ENCODE measurements at regions not wholly inside any gene's neighbourhood (a gene's known extent, or its start where the extent isn't known, plus 50 kb on each side); places are given as distances from the start of the nearest gene placed in this dataset.

GRCh38 chr5:39520232-39520572 lies 95.4 kb upstream of the DAB2 start:
- TF ChIP-seq HOXA7 (CRISPR knock-in tag; IDR thresholded peaks at IDR 0.05) (no peak), POLR2A (IDR thresholded peaks at IDR 0.05; ENCODE audit: low read length) (no peak), MAFK (IDR thresholded peaks at IDR 0.05; ENCODE audit: partially characterized antibody) (no peak), HDAC2 (IDR thresholded peaks at IDR 0.05) (no peak)
- H3K9me3 ChIP-seq: no peaks in the 10 kb centered on the region
- H3K27ac ChIP-seq: peak overlapping the region; percentile 60 to 65
- no peak for ATAC-seq
- H3K4me3 ChIP-seq: no peak overlapping the region
- H3K4me2 ChIP-seq: peak overlapping the region; percentile 64
- WGBS (ENCODE audit: missing lambda C conversion rate): 79% methylated on average over 3 of the region's 3 CpGs
- CTCF ChIA-PET: interaction anchor here (1.4 to 2.2 kb wide), 2 partner anchors 38 to 143 kb away, joined by 3 to 5 read pairs; no protein-coding TSS in a partner anchor
- DNase-seq (ENCODE audit: low read depth in 1 of 2, low spot score in 1 of 2): peak in 1 of 2 experiments; percentile 29
- FAIRE-seq: no peak
- POLR2A ChIA-PET: no interaction called here
- H3K4me1 ChIP-seq: peaks cover 38% of the 10 kb centered on the region

GRCh38 chr5:39519566-39520231 lies 94.9 kb upstream of the DAB2 start:
- 45% methylated on average over 3 of the region's 3 CpGs for WGBS (ENCODE audit: missing lambda C conversion rate)
- ATAC-seq: peak in 1 of 2 experiments; percentile 45; a peak in 2 of 6 replicates
- TF ChIP-seq JUNB (IDR thresholded peaks at IDR 0.05) (0 out of 2 replicates have a peak, but pooled peaks have one; percentile 24), CEBPB (IDR thresholded peaks at IDR 0.05) (peak; percentile 64 to 89), RCOR1 (IDR thresholded peaks at IDR 0.05; ENCODE audit: low read depth, low read length) (no peak), HES2 (IDR thresholded peaks at IDR 0.05) (0 out of 2 replicates have a peak, but pooled peaks have one; percentile 38), SREBF2 (IDR thresholded peaks at IDR 0.05) (no peak), EP300 (IDR thresholded peaks at IDR 0.05) (peak; percentile 39 to 50; a peak in 2 of 5 replicates), GATA3 (IDR thresholded peaks at IDR 0.05; ENCODE audit: borderline replicate concordance) (peak; percentile 81)
- no peak overlapping the region for H3K4me3 ChIP-seq
- POLR2A ChIA-PET: interaction anchor here (2.0 kb wide), 1 partner anchor 95 kb away, joined by 8 read pairs; the partner anchor contains the start of gene DAB2
- DNase-seq (ENCODE audit: low read depth in 1 of 2, low spot score in 1 of 2): peak in 1 of 2 experiments; percentile 38
- CTCF ChIA-PET: interaction anchor here (0.6 to 1.6 kb wide), 7 partner anchors 10 to 637 kb away, joined by 3 to 6 read pairs (median 4); partner anchors contain the start of gene DAB2
- H3K4me1 ChIP-seq: peaks cover 38% of the 10 kb centered on the region
- FAIRE-seq: peak; percentile 59
- peak overlapping the region; percentile 64 for H3K4me2 ChIP-seq
- no peaks in the 10 kb centered on the region for H3K9me3 ChIP-seq
- peak overlapping the region; percentile 63 to 65 for H3K27ac ChIP-seq

- ChIA-PET POLR2A (interaction anchor here (2.0 kb wide), 1 partner anchor 95 kb away, joined by 8 read pairs; the partner anchor contains the start of gene DAB2), CTCF (interaction anchor here (0.6 to 1.6 kb wide), 7 partner anchors 10 to 636 kb away, joined by 3 to 6 read pairs (median 4); partner anchors contain the start of gene DAB2)
- ATAC-seq (no peak), DNase-seq (ENCODE audit: low read depth in 1 of 2, low spot score in 1 of 2) (no peak), FAIRE-seq (no peak)
- Histone ChIP-seq H3K4me1 (peaks cover 41% of the 10 kb centered on the region), H3K4me3 (no peak overlapping the region), H3K4me2 (peak overlapping the region; percentile 64), H3K9me3 (no peaks in the 10 kb centered on the region), H3K27ac (peak overlapping the region; percentile 63 to 75; a peak in 5 of 6 replicates)
- TF ChIP-seq HOXA7 (CRISPR knock-in tag; IDR thresholded peaks at IDR 0.05) (no peak), RCOR1 (IDR thresholded peaks at IDR 0.05; ENCODE audit: low read depth, low read length) (no peak), MAFK (IDR thresholded peaks at IDR 0.05; ENCODE audit: partially characterized antibody) (no peak), ESRRA (IDR thresholded peaks at IDR 0.05; ENCODE audit: borderline replicate concordance, low read length) (no peak), POLR2AphosphoS2 (conservative IDR thresholded peaks at IDR 0.05; ENCODE audit: low read length) (no peak)
Observed at GRCh38 chr5:39519079-39519478, 94.3 kb upstream of the DAB2 start.

- H3K27ac ChIP-seq: peak overlapping the region; percentile 63 to 75
- POLR2A ChIA-PET: interaction anchor here (2.0 kb wide), 1 partner anchor 94 kb away, joined by 8 read pairs; the partner anchor contains the start of gene DAB2
Observed at GRCh38 chr5:39518516-39518915, 93.7 kb upstream of the DAB2 start.

More at GRCh38 chr5:39518516-39518915, 93.7 kb upstream of the DAB2 start:
- CTCF ChIA-PET: interaction anchor here (0.9 to 1.6 kb wide), 5 partner anchors 9 to 142 kb away, joined by 3 to 6 read pairs (median 3); no protein-coding TSS in a partner anchor
- DNase-seq (ENCODE audit: low read depth in 1 of 2, low spot score in 1 of 2) (peak in 1 of 2 experiments; percentile 16), FAIRE-seq (no peak), ATAC-seq (peak in 1 of 2 experiments; percentile 37; a peak in 2 of 6 replicates)
- Histone ChIP-seq H3K4me2 (peak overlapping the region; percentile 64), H3K4me3 (no peak overlapping the region), H3K9me3 (no peaks in the 10 kb centered on the region), H3K4me1 (peaks cover 47% of the 10 kb centered on the region)
- WGBS (ENCODE audit: missing lambda C conversion rate): 17% methylated on average over 3 of the region's 3 CpGs
- no peak for TF ChIP-seq SREBF2 (IDR thresholded peaks at IDR 0.05)
- TF ChIP-seq CHD2 (IDR thresholded peaks at IDR 0.05; ENCODE audit: low read length, partially characterized antibody): no peak
- TF ChIP-seq EP300 (IDR thresholded peaks at IDR 0.05): no peak
- no peak for TF ChIP-seq MAFK (IDR thresholded peaks at IDR 0.05; ENCODE audit: partially characterized antibody)
- TF ChIP-seq BCL3 (IDR thresholded peaks at IDR 0.05): no peak
- TF ChIP-seq POLR2AphosphoS2 (conservative IDR thresholded peaks at IDR 0.05; ENCODE audit: low read length): no peak
- TF ChIP-seq EHF (CRISPR knock-in tag; IDR thresholded peaks at IDR 0.05): no peak
- no peak for TF ChIP-seq RFX5 (IDR thresholded peaks at IDR 0.05)
- TF ChIP-seq RNF2 (IDR thresholded peaks at IDR 0.05; ENCODE audit: borderline replicate concordance, low read depth): no peak
- TF ChIP-seq FOSB (CRISPR knock-in tag; IDR thresholded peaks at IDR 0.05): no peak
